H9 (cell line): ENCODE measurements at regions not wholly inside any gene's neighbourhood (a gene's known extent, or its start where the extent isn't known, plus 50 kb on each side); places are given as distances from the start of the nearest gene placed in this dataset.

Source experiments
- DNase-seq: peaks from one replicate; pipeline ENCODE4 v3.0.0-alpha.2; 2017
- H2AFZ ChIP-seq: one replicate; pipeline ENCODE4 v1.6.1; 2013; ENCODE audit warnings: mild to moderate bottlenecking, low read length, control low read depth, moderate library complexity
- H2AK5ac ChIP-seq: 2 replicates; pipeline ENCODE4 v1.6.1; 2013; ENCODE audit warnings: low read length, control low read depth, mixed read lengths; ENCODE audit not compliant: insufficient read length
- H2BK120ac ChIP-seq: one replicate; pipeline ENCODE4 v1.6.1; 2013; ENCODE audit warnings: low read depth, mild to moderate bottlenecking, low read length, control low read depth, inconsistent platforms; ENCODE audit not compliant: poor library complexity, severe bottlenecking
- H2BK12ac ChIP-seq: 2 replicates; pipeline ENCODE4 v1.6.1; 2013; ENCODE audit warnings: low read length, control low read depth, mixed read lengths, low read depth; ENCODE audit not compliant: insufficient read length
- H2BK15ac ChIP-seq: 2 replicates; pipeline ENCODE4 v1.6.1; 2013; ENCODE audit warnings: low read depth, low read length, control low read depth
- H2BK20ac ChIP-seq: one replicate; pipeline ENCODE4 v1.6.1; 2013; ENCODE audit warnings: low read depth, mild to moderate bottlenecking, low read length, control low read depth, inconsistent platforms; ENCODE audit not compliant: poor library complexity, severe bottlenecking
- H2BK5ac ChIP-seq: 2 replicates; pipeline ENCODE4 v1.6.1; 2013; ENCODE audit warnings: low read length, control low read depth, mixed read lengths; ENCODE audit not compliant: insufficient read length
- H3K14ac ChIP-seq: 2 replicates; pipeline ENCODE4 v1.6.1; 2013; ENCODE audit warnings: low read length, control low read depth; ENCODE audit not compliant: insufficient read depth
- H3K18ac ChIP-seq: 2 replicates; pipeline ENCODE4 v1.6.1; 2013; ENCODE audit warnings: low read depth, mild to moderate bottlenecking, mixed read lengths, low read length, control low read depth; ENCODE audit not compliant: insufficient read length
- H3K23ac ChIP-seq: 2 replicates; pipeline ENCODE4 v1.6.1; 2013; ENCODE audit warnings: low read length, control low read depth, mixed read lengths, low read depth; ENCODE audit not compliant: insufficient read length
- H3K23me2 ChIP-seq: 2 replicates; pipeline ENCODE4 v1.6.1; 2013; ENCODE audit warnings: low read depth, mild to moderate bottlenecking, mixed read lengths, low read length, control low read depth; ENCODE audit not compliant: insufficient read length, poor library complexity, severe bottlenecking
- H3K27ac ChIP-seq: 2 replicates; pipeline ENCODE4 v1.5.1; 2013; ENCODE audit warnings: low read length, control low read depth, mixed read lengths, low read depth; ENCODE audit not compliant: insufficient read length
- H3K27me3 ChIP-seq: 2 replicates; pipeline ENCODE4 v1.6.1; 2013; ENCODE audit warnings: low read length, control low read depth, inconsistent platforms; ENCODE audit not compliant: insufficient read depth
- H3K4ac ChIP-seq: 2 replicates; pipeline ENCODE4 v1.6.1; 2013; ENCODE audit warnings: low read depth, mild to moderate bottlenecking, control low read depth, inconsistent platforms, low read length, moderate library complexity
- H3K4me1 ChIP-seq: 2 replicates; pipeline ENCODE4 v1.6.1; 2013; ENCODE audit warnings: low read length, control low read depth, inconsistent platforms; ENCODE audit not compliant: insufficient read depth
- H3K4me2 ChIP-seq: 2 replicates; pipeline ENCODE4 v1.6.1; 2013; ENCODE audit warnings: low read length, control low read depth, mixed read lengths; ENCODE audit not compliant: insufficient read length, insufficient read depth
- H3K56ac ChIP-seq: 2 replicates; pipeline ENCODE4 v1.6.1; 2013; ENCODE audit warnings: low read depth, mild to moderate bottlenecking, mixed read lengths, low read length, control low read depth; ENCODE audit not compliant: insufficient read length
- H3K79me1 ChIP-seq: 2 replicates; pipeline ENCODE4 v1.6.1; 2013; ENCODE audit warnings: low read depth, mild to moderate bottlenecking, moderate library complexity, low read length, control low read depth, inconsistent platforms; ENCODE audit not compliant: insufficient read depth, poor library complexity, severe bottlenecking
- H3K79me2 ChIP-seq: 2 replicates; pipeline ENCODE4 v1.6.1; 2013; ENCODE audit warnings: low read length, control low read depth, inconsistent platforms; ENCODE audit not compliant: insufficient read depth
- H3K9ac ChIP-seq: 2 replicates; pipeline ENCODE4 v1.6.1; 2013; ENCODE audit warnings: low read length, control low read depth, mixed read lengths; ENCODE audit not compliant: insufficient read length; ENCODE audit errors: extremely low read depth
- H3K9me3 ChIP-seq: one replicate; pipeline ENCODE4 v1.6.1; 2013; ENCODE audit warnings: low read depth, low read length, inconsistent platforms; ENCODE audit not compliant: control insufficient read depth
- H3T11ph ChIP-seq: one replicate; pipeline ENCODE4 v1.6.1; 2013; ENCODE audit warnings: mild to moderate bottlenecking, low read length, control low read depth, inconsistent platforms
- H4K20me1 ChIP-seq: one replicate; pipeline ENCODE4 v1.6.1; 2013; ENCODE audit not compliant: control insufficient read depth, insufficient read length, insufficient read depth
- H4K5ac ChIP-seq: 2 replicates; pipeline ENCODE4 v1.6.1; 2013; ENCODE audit warnings: low read depth, mild to moderate bottlenecking, mixed read lengths, low read length, control low read depth; ENCODE audit not compliant: insufficient read length
- H4K8ac ChIP-seq: replicated peaks from 2 replicates; pipeline ENCODE4 v1.6.1; 2013; ENCODE audit warnings: low read length, control low read depth, mixed read lengths, low read depth; ENCODE audit not compliant: insufficient read length
- H4K91ac ChIP-seq: 2 replicates; pipeline ENCODE4 v1.6.1; 2013; ENCODE audit warnings: low read depth, mild to moderate bottlenecking, moderate library complexity, mixed read lengths, low read length, control low read depth; ENCODE audit not compliant: insufficient read length
- H3K27ac Mint-ChIP-seq, 3 experiments: 2 replicates in 2 of 3; 3 replicates in 1 of 3; pipeline ENCODE4 v1.8.0; 2020 to 2021; ENCODE audit warnings: mixed read lengths in 3 of 3, mild to moderate bottlenecking in 1 of 3, moderate library complexity in 1 of 3
- H3K27me3 Mint-ChIP-seq: 2 replicates; pipeline ENCODE4 v1.8.0; 2021; ENCODE audit warnings: low read depth, mild to moderate bottlenecking, moderate library complexity, mixed read lengths
- H3K36me3 Mint-ChIP-seq, 3 experiments: 2 replicates in 2 of 3; 3 replicates in 1 of 3; pipeline ENCODE4 v1.8.0; 2020 to 2021; ENCODE audit warnings: low read depth in 3 of 3, mixed read lengths in 3 of 3; ENCODE audit not compliant: insufficient read depth in 1 of 3
- H3K4me1 Mint-ChIP-seq, 2 experiments: 2 replicates each; pipeline ENCODE4 v1.8.0; 2020; ENCODE audit warnings: mixed read lengths in 2 of 2
- H3K4me3 Mint-ChIP-seq, 2 experiments: 2 replicates in 1 of 2; 3 replicates in 1 of 2; pipeline ENCODE4 v1.8.0; 2020 to 2021; ENCODE audit warnings: mild to moderate bottlenecking in 2 of 2, mixed read lengths in 2 of 2, moderate library complexity in 1 of 2
- H3K9me3 Mint-ChIP-seq, 2 experiments: 2 replicates in 1 of 2; 3 replicates in 1 of 2; pipeline ENCODE4 v1.8.0; 2020; ENCODE audit warnings: mild to moderate bottlenecking in 2 of 2, mixed read lengths in 2 of 2, moderate library complexity in 1 of 2
- WGBS: extraction: QIAGEN DNeasy Blood & Tissue Kit; methylation state at CpG from one replicate; pipeline ENCODE4 v1.1.7; 2013; ENCODE audit warnings: missing lambda C conversion rate, low lambda C conversion rate, mixed read lengths; ENCODE audit not compliant: insufficient read length; ENCODE audit errors: extremely low coverage; 5-methylcytosine and 5-hydroxymethylcytosine counted together
- TF ChIP-seq, protein P1 (sequence below): fragments of 200-600 bp; sonication (generic); conservative IDR thresholded peaks from 3 replicates; pipeline ENCODE4 v1.8.0; 2021; ENCODE audit warnings: antibody characterized with exemption, mild to moderate bottlenecking

DNA sequence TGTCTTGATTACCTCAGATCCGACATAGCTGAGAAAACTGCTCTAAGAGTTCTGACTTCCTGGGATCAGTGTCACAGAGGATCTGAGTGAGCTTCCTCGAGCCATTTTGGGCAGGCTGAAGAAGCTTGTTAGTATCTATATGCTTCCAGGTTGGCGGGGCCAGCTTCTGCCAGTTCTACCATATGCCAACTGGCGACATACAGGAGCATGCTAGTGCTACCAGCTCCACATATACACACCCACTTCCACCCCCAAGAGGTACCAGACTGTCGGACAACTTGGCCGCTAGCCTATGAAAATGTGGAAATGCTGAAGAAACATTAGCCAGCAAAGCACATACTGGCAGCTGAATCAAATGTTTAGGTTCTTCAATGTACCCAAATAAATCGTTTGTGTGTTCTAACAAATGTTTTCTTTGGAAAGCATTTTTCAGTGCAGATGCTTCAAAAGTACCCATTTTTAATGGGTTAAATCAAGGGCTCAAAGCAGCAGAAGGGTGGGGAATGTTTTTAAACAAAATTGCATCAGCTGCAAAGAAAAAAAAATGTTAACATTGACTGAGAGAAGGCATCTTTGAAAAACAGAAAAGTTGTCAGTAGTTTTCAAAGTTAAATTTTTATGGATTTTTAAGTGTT, 163.7 kb downstream of the KLF12 start:
- Histone ChIP-seq H3K79me1 (no peaks in the 10 kb centered on the region), H2AFZ (no peak overlapping the region), H4K20me1 (no peaks in the 10 kb centered on the region), H3K4ac (no peak overlapping the region), H2BK5ac (no peak overlapping the region), H3K14ac (no peak overlapping the region), H4K5ac (no peak overlapping the region), H3K4me1 (peaks cover 5% of the 10 kb centered on the region; the same call in 1 of the 2 replicates), H2BK15ac (no peak overlapping the region), H3K9me3 (no peaks in the 10 kb centered on the region), H2BK12ac (no peak overlapping the region), H4K91ac (no peak overlapping the region), H3K9ac (no peak overlapping the region), H3K27ac (no peak overlapping the region), H3K18ac (no peak overlapping the region), H2BK20ac (no peak overlapping the region), H3T11ph (no peak overlapping the region), H3K4me2 (no peak overlapping the region), H3K79me2 (no peaks in the 10 kb centered on the region; the same call in 1 of the 2 replicates), H3K56ac (no peak overlapping the region), H3K23ac (no peak overlapping the region), H4K8ac (no peak overlapping the region), H2AK5ac (no peak overlapping the region), H3K27me3 (no peaks in the 10 kb centered on the region), H2BK120ac (no peak overlapping the region), H3K23me2 (no peaks in the 10 kb centered on the region)
- DNase-seq = no peak
- TF ChIP-seq, protein P1, sequence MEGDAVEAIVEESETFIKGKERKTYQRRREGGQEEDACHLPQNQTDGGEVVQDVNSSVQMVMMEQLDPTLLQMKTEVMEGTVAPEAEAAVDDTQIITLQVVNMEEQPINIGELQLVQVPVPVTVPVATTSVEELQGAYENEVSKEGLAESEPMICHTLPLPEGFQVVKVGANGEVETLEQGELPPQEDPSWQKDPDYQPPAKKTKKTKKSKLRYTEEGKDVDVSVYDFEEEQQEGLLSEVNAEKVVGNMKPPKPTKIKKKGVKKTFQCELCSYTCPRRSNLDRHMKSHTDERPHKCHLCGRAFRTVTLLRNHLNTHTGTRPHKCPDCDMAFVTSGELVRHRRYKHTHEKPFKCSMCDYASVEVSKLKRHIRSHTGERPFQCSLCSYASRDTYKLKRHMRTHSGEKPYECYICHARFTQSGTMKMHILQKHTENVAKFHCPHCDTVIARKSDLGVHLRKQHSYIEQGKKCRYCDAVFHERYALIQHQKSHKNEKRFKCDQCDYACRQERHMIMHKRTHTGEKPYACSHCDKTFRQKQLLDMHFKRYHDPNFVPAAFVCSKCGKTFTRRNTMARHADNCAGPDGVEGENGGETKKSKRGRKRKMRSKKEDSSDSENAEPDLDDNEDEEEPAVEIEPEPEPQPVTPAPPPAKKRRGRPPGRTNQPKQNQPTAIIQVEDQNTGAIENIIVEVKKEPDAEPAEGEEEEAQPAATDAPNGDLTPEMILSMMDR = no peak
- Mint-ChIP-seq H3K36me3 (peaks cover 0 to 2% (median 0%) of the 10 kb centered on the region in 3 experiments; a peak in 3 of 7 replicates), H3K27ac (no peak overlapping the region), H3K4me3 (no peak overlapping the region), H3K9me3 (peaks cover 3 to 8% of the 10 kb centered on the region in 2 experiments; a peak in 3 of 5 replicates), H3K4me1 (peaks cover 25 to 32% of the 10 kb centered on the region in 2 experiments), H3K27me3 (no peaks in the 10 kb centered on the region)
- no CpG with 5 or more reads among the region's 7 CpGs for WGBS
